ENCODE measurements at regions not wholly inside any gene's neighbourhood (a gene's known extent, or its start where the extent isn't known, plus 50 kb on each side); places are given as distances from the start of the nearest gene placed in this dataset.

- Histone ChIP-seq H3K4me3 (no peak overlapping the region), H3K27ac (no peak overlapping the region)
- no peak for DNase-seq (ENCODE audit: low spot score)
- no peak for TF ChIP-seq CTCF (IDR thresholded peaks at IDR 0.05)
These were observed 67.0 kb upstream of the SIMC1 start for GRCh38 chr5:176171171-176171760.

- no peak for DNase-seq (ENCODE audit: low spot score)
- Histone ChIP-seq H3K27ac (no peak overlapping the region), H3K4me3 (no peak overlapping the region)
- TF ChIP-seq CTCF (IDR thresholded peaks at IDR 0.05), result no peak
These were observed 66.0 kb upstream of the SIMC1 start for GRCh38 chr5:176172246-176172645.

- Histone ChIP-seq H3K4me3 (no peak overlapping the region), H3K27ac (no peak overlapping the region)
- no peak for TF ChIP-seq CTCF (IDR thresholded peaks at IDR 0.05)
- no peak for DNase-seq (ENCODE audit: low spot score)
These were observed 64.6 kb upstream of the SIMC1 start for GRCh38 chr5:176173647-176174046.

- no peak for DNase-seq (ENCODE audit: low spot score)
- TF ChIP-seq CTCF (IDR thresholded peaks at IDR 0.05), result no peak
- Histone ChIP-seq H3K27ac (no peak overlapping the region), H3K4me3 (no peak overlapping the region)
These were observed 63.7 kb upstream of the SIMC1 start for GRCh38 chr5:176174345-176175025.

- no peak for DNase-seq (ENCODE audit: low spot score)
- TF ChIP-seq CTCF (IDR thresholded peaks at IDR 0.05), result no peak
These were observed 62.9 kb upstream of the SIMC1 start for GRCh38 chr5:176175101-176175852.

GRCh38 chr5:176176231-176176630, 62.0 kb upstream of the SIMC1 start:
- no peak for DNase-seq (ENCODE audit: low spot score)
- no peak for TF ChIP-seq CTCF (IDR thresholded peaks at IDR 0.05)
- no peak overlapping the region for H3K27ac ChIP-seq
- H3K4me3 ChIP-seq, result no peak overlapping the region

More at GRCh38 chr5:176175101-176175852, 62.9 kb upstream of the SIMC1 start:
- Histone ChIP-seq H3K27ac (no peak overlapping the region), H3K4me3 (no peak overlapping the region)
